ENCODE measurements at regions not wholly inside any gene's neighbourhood (a gene's known extent, or its start where the extent isn't known, plus 50 kb on each side); places are given as distances from the start of the nearest gene placed in this dataset.

- DNase-seq = no peak
These were observed 64.7 kb upstream of the MGAT5 start for GRCh38 chr2:134189009-134189720.

- no peak for DNase-seq
These were observed 63.6 kb upstream of the MGAT5 start for GRCh38 chr2:134190062-134190806.

GRCh38 chr2:134190807-134191203 lies 63.1 kb upstream of the MGAT5 start:
- DNase-seq = no peak

- DNase-seq = no peak
These were observed 62.0 kb upstream of the MGAT5 start for GRCh38 chr2:134191835-134192234.

GRCh38 chr2:134193006-134193405 lies 60.9 kb upstream of the MGAT5 start:
- DNase-seq = no peak

GRCh38 chr2:134194519-134194918 lies 59.4 kb upstream of the MGAT5 start:
- DNase-seq = no peak

GRCh38 chr2:134195341-134195740 lies 58.5 kb upstream of the MGAT5 start:
- DNase-seq = no peak

- no peak for DNase-seq
These were observed 56.4 kb upstream of the MGAT5 start for GRCh38 chr2:134197445-134197844.

- DNase-seq = no peak
These were observed 55.8 kb upstream of the MGAT5 start for GRCh38 chr2:134198006-134198634.

- DNase-seq = no peak
These were observed 54.7 kb upstream of the MGAT5 start for GRCh38 chr2:134199123-134199522.

GRCh38 chr2:134200036-134200618 lies 53.7 kb upstream of the MGAT5 start:
- DNase-seq = no peak

- no peak for DNase-seq
These were observed 52.3 kb upstream of the MGAT5 start for GRCh38 chr2:134201533-134201932.

- no peak for DNase-seq
These were observed 51.5 kb upstream of the MGAT5 start for GRCh38 chr2:134202371-134202770.

- no peak for DNase-seq
These were observed 50.7 kb upstream of the MGAT5 start for GRCh38 chr2:134203175-134203574.
